ENCODE measurements at regions not wholly inside any gene's neighbourhood (a gene's known extent, or its start where the extent isn't known, plus 50 kb on each side); places are given as distances from the start of the nearest gene placed in this dataset.

DNA sequence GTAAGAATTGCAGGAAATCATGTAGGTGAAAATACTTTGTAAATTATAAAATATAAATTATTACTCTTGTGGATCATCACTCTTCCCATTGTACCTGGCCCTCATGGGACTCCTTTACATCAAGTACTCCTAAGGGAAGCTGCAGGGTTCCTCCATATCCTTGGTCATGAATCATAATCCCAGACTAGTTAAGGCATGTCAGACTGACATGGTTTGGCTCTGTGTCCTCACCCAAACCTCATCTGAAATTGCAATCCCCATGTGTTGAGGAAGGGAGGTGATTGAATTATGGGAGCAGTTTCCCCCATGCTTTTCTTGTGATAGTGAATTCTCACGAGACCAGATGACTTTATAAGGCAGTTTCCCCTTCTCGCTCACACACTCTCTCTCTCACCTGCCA is 77.1 kb downstream of the CMPK2 start:
- POLR2A ChIA-PET = no interaction called here
- intact Hi-C loops (cut with micrococcal nuclease) = no loop called here

DNA sequence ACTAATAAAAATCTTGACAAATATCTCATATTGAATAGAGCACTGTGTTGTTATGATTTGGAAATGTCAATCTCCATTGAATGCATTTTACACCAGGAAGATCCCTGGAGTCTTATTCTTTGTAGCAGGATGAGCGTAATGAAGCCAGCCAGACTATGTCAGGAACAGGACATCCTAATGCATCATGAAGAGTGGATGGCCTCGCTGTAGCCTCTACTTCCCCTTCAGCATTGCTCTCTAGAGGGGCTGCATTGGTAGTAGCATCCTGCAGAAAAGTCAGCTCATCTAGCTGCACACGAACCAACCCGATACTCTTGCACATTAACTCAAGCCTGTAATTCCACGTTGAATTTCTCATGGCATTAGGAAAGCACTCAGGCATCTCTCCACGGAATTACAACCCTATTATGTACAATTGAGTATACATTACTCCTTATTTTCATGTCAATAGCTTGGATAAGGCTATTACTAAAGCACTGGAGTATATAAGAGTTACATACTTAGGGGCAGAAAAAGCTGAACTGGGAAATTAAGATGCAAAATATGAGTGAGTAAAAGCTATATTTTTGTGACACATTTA is 76.1 kb downstream of the CMPK2 start:
- RAD21 ChIA-PET (ENCODE audit: low non-redundant PET in 1 of 2, low total read pairs in 2 of 2, uncharacterized antibody in 2 of 2, unreplicated experiment in 2 of 2) = no interaction called here

More for the DNA sequence above, 77.1 kb downstream of the CMPK2 start:
- ChIA-PET CTCF (no interaction called here), RAD21 (ENCODE audit: low non-redundant PET in 1 of 2, low total read pairs in 2 of 2, uncharacterized antibody in 2 of 2, unreplicated experiment in 2 of 2) (no interaction called here)
- H3K36me3 ChIP-seq (ENCODE audit: control insufficient read depth in 1 of 2, insufficient read depth in 2 of 2, low read length in 2 of 2) = no peaks in the 10 kb centered on the region
- H3K4me1 ChIP-seq (ENCODE audit: control insufficient read depth in 1 of 2, insufficient read depth in 2 of 2, low read length in 2 of 2) = no peaks in the 10 kb centered on the region
- no peaks in the 10 kb centered on the region for H4K20me1 ChIP-seq (ENCODE audit: insufficient read depth)
- no peak for DNase-seq (ENCODE audit: low read depth, low spot score)
- H3K9me2 ChIP-seq (ENCODE audit: insufficient read depth) = no peaks in the 10 kb centered on the region
- no peaks in the 10 kb centered on the region for H3K9me3 ChIP-seq (ENCODE audit: control insufficient read depth in 1 of 2, insufficient read depth in 1 of 2, low read depth in 1 of 2, low read length in 2 of 2)
- no peak overlapping the region for H3K4me2 ChIP-seq (ENCODE audit: low read length)
- TF ChIP-seq, protein P1, sequence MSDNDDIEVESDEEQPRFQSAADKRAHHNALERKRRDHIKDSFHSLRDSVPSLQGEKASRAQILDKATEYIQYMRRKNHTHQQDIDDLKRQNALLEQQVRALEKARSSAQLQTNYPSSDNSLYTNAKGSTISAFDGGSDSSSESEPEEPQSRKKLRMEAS (IDR thresholded peaks at IDR 0.05) = no peak
- no peak for TF ChIP-seq CEBPB (IDR thresholded peaks at IDR 0.05; ENCODE audit: low read depth)
- no peak overlapping the region for H3K9ac ChIP-seq (ENCODE audit: low read length)
- BruUV-seq (replicated peaks) = no TSS peak
- H3K27me3 ChIP-seq (ENCODE audit: insufficient read depth, low read length) = 0 out of 2 replicates have a peak, but pooled peaks cover 3% of the 10 kb centered on the region
- H3K4me3 ChIP-seq (replicated peaks in 1 of 2; ENCODE audit: low read depth in 1 of 2, low read length in 2 of 2) = no peak overlapping the region
- no peaks in the 10 kb centered on the region for H3K79me2 ChIP-seq (ENCODE audit: insufficient read depth, low read length)
- no peak for ATAC-seq
- H3K27ac ChIP-seq (ENCODE audit: low read depth, low read length) = no peak overlapping the region
- no peak overlapping the region for H2AFZ ChIP-seq (ENCODE audit: low read depth, low read length, poor library complexity, severe bottlenecking)

More for the DNA sequence above, 76.1 kb downstream of the CMPK2 start:
- H3K9me2 ChIP-seq (ENCODE audit: insufficient read depth) = no peaks in the 10 kb centered on the region
- ATAC-seq (no peak), DNase-seq (ENCODE audit: low read depth, low spot score) (no peak)
- no peaks in the 10 kb centered on the region for H3K79me2 ChIP-seq (ENCODE audit: insufficient read depth, low read length)
- no TSS peak for BruUV-seq (replicated peaks)
- no peaks in the 10 kb centered on the region for H3K36me3 ChIP-seq (ENCODE audit: control insufficient read depth in 1 of 2, insufficient read depth in 2 of 2, low read length in 2 of 2)
- 0 out of 2 replicates have a peak, but pooled peaks cover 3% of the 10 kb centered on the region for H3K27me3 ChIP-seq (ENCODE audit: insufficient read depth, low read length)
- H3K9ac ChIP-seq (ENCODE audit: low read length) = no peak overlapping the region
- no peaks in the 10 kb centered on the region for H3K9me3 ChIP-seq (ENCODE audit: control insufficient read depth in 1 of 2, insufficient read depth in 1 of 2, low read depth in 1 of 2, low read length in 2 of 2)
- H3K4me2 ChIP-seq (ENCODE audit: low read length) = no peak overlapping the region
- no peak overlapping the region for H3K4me3 ChIP-seq (replicated peaks in 1 of 2; ENCODE audit: low read depth in 1 of 2, low read length in 2 of 2)
- TF ChIP-seq, protein P2, sequence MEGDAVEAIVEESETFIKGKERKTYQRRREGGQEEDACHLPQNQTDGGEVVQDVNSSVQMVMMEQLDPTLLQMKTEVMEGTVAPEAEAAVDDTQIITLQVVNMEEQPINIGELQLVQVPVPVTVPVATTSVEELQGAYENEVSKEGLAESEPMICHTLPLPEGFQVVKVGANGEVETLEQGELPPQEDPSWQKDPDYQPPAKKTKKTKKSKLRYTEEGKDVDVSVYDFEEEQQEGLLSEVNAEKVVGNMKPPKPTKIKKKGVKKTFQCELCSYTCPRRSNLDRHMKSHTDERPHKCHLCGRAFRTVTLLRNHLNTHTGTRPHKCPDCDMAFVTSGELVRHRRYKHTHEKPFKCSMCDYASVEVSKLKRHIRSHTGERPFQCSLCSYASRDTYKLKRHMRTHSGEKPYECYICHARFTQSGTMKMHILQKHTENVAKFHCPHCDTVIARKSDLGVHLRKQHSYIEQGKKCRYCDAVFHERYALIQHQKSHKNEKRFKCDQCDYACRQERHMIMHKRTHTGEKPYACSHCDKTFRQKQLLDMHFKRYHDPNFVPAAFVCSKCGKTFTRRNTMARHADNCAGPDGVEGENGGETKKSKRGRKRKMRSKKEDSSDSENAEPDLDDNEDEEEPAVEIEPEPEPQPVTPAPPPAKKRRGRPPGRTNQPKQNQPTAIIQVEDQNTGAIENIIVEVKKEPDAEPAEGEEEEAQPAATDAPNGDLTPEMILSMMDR (IDR thresholded peaks at IDR 0.05 in 2 of 3, conservative IDR thresholded peaks at IDR 0.05 in 1 of 3; ENCODE audit: borderline replicate concordance in 1 of 3, insufficient read depth in 1 of 3, low read depth in 2 of 3, low read length in 2 of 3) = no peak
- no peak for TF ChIP-seq POLR2A (IDR thresholded peaks at IDR 0.05; ENCODE audit: borderline replicate concordance, extremely low read depth, insufficient read depth, insufficient read length)
- no peak for TF ChIP-seq SP1 (IDR thresholded peaks at IDR 0.05; ENCODE audit: low read depth)
- TF ChIP-seq EGR1 (IDR thresholded peaks at IDR 0.05; ENCODE audit: low read depth) = no peak
- no peak for TF ChIP-seq YY1 (IDR thresholded peaks at IDR 0.05; ENCODE audit: extremely low read depth, insufficient replicate concordance, low read depth, low read length)
- no peak for TF ChIP-seq SRF (IDR thresholded peaks at IDR 0.05; ENCODE audit: low read depth)
- no peaks in the 10 kb centered on the region for H3K4me1 ChIP-seq (ENCODE audit: control insufficient read depth in 1 of 2, insufficient read depth in 2 of 2, low read length in 2 of 2)
- no peak overlapping the region for H2AFZ ChIP-seq (ENCODE audit: low read depth, low read length, poor library complexity, severe bottlenecking)
- CTCF ChIA-PET = no interaction called here
- intact Hi-C loops (cut with micrococcal nuclease) = no loop called here
- no peaks in the 10 kb centered on the region for H4K20me1 ChIP-seq (ENCODE audit: insufficient read depth)
- no peak overlapping the region for H3K27ac ChIP-seq (ENCODE audit: low read depth, low read length)
- POLR2A ChIA-PET = no interaction called here

All from HCT116 (cell line).